ENCODE measurements at regions not wholly inside any gene's neighbourhood (a gene's known extent, or its start where the extent isn't known, plus 50 kb on each side); places are given as distances from the start of the nearest gene placed in this dataset.

DNA sequence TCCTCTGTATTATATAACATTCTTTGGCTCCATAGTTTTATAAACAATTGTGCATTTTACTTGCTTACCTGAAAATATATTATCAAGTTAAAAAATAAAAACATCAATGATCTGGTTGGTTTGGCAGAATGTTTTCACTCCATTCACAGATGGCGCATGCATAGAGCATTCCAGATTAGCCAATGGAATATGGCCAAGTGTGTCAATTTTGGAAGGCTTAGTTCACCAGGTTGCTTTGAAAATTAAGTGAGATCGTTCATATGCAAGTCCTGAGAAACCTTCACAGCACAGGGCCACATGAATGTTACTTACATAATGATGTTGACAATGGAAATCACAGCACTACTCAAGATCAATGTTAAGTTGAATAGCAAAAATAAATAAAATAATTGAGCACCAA is 335.7 kb downstream of the GRB14 start:
- Histone ChIP-seq H3K36me3 (ENCODE audit: control insufficient read depth in 2 of 2, extremely low read depth in 1 of 2, insufficient read depth in 2 of 2, low read length in 2 of 2) (no peaks in the 10 kb centered on the region), H4K20me1 (replicated peaks; ENCODE audit: control insufficient read depth, extremely low read depth, insufficient read depth, low read length) (no peaks in the 10 kb centered on the region), H3K27ac (ENCODE audit: insufficient read depth, low read depth, low read length) (no peak overlapping the region), H3K9me1 (replicated peaks; ENCODE audit: control insufficient read depth, extremely low read depth, insufficient read depth, low read length) (no peaks in the 10 kb centered on the region), H3K9me3 (replicated peaks; ENCODE audit: control insufficient read depth, insufficient read depth, low read length) (no peaks in the 10 kb centered on the region), H3K4me3 (replicated peaks in 1 of 3; ENCODE audit: insufficient read depth in 1 of 3, low read depth in 1 of 3, low read length in 3 of 3) (no peak overlapping the region), H3K27me3 (ENCODE audit: control insufficient read depth in 2 of 2, insufficient read depth in 2 of 2, low read length in 2 of 2) (no peaks in the 10 kb centered on the region), H3K4me2 (ENCODE audit: insufficient read depth, low read length) (no peak overlapping the region), H2AFZ (ENCODE audit: low read depth, low read length) (no peak overlapping the region), H3K79me2 (ENCODE audit: control insufficient read depth, insufficient read depth, low read length) (no peaks in the 10 kb centered on the region), H3K9ac (replicated peaks; ENCODE audit: extremely low read depth, insufficient read depth, low read length) (no peak overlapping the region), H3K4me1 (ENCODE audit: control insufficient read depth, extremely low read depth, insufficient read depth, low read length) (no peaks in the 10 kb centered on the region)
- ChIA-PET CTCF (no interaction called here), POLR2A (no interaction called here)
- intact Hi-C loops (cut with micrococcal nuclease) (no loop called here), dilution Hi-C loops (cut with MboI; ENCODE audit: extremely low pct_ligation_motif_present, low sequenced_read_pairs) (no loop called here)
- TF ChIP-seq JUN (IDR thresholded peaks at IDR 0.05; ENCODE audit: borderline replicate concordance, insufficient read depth, insufficient read length, low read depth) (no peak), POLR2AphosphoS5 (IDR thresholded peaks at IDR 0.05; ENCODE audit: insufficient read depth, low read depth, low read length) (no peak), MYC (IDR thresholded peaks at IDR 0.05; ENCODE audit: low read depth, low read length) (no peak), EZH2 (IDR thresholded peaks at IDR 0.05; ENCODE audit: borderline replicate concordance, low read depth, low read length, severe bottlenecking) (no peak), POLR2A (IDR thresholded peaks at IDR 0.05; ENCODE audit: low read depth, low read length) (no peak), FOS (IDR thresholded peaks at IDR 0.05; ENCODE audit: borderline replicate concordance, insufficient read depth, low read length) (no peak)
- TF ChIP-seq, protein P1, sequence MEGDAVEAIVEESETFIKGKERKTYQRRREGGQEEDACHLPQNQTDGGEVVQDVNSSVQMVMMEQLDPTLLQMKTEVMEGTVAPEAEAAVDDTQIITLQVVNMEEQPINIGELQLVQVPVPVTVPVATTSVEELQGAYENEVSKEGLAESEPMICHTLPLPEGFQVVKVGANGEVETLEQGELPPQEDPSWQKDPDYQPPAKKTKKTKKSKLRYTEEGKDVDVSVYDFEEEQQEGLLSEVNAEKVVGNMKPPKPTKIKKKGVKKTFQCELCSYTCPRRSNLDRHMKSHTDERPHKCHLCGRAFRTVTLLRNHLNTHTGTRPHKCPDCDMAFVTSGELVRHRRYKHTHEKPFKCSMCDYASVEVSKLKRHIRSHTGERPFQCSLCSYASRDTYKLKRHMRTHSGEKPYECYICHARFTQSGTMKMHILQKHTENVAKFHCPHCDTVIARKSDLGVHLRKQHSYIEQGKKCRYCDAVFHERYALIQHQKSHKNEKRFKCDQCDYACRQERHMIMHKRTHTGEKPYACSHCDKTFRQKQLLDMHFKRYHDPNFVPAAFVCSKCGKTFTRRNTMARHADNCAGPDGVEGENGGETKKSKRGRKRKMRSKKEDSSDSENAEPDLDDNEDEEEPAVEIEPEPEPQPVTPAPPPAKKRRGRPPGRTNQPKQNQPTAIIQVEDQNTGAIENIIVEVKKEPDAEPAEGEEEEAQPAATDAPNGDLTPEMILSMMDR (IDR thresholded peaks at IDR 0.05; ENCODE audit: extremely low read depth in 1 of 2, insufficient read depth in 1 of 2, low read depth in 1 of 2, low read length in 2 of 2): no peak
- no peak for FAIRE-seq
- no TSS peak for BruUV-seq (replicated peaks)
- no peak for DNase-seq (ENCODE audit: low read depth, low spot score)

DNA sequence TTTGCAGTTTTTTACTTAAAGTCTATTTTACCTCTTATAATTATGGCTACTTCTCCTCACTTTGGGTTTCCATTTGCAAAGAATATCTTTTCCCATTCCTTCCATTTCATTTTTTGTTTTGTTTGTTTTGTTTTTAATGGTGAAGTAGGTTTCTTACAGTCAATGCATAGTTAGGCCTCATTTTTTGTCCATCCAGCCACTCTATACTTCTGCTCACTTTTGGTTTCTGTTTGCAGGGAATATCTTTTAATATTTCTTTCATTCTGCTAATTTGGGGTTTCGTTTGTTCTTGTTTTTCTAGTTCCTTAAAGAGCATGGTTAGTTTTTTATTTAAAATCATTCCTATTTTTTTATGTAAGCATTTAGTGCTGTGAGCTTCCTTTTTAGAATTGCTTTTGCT is 339.4 kb downstream of the GRB14 start:
- H2AFZ ChIP-seq (ENCODE audit: low read depth, low read length): no peak overlapping the region
- FAIRE-seq: no peak

More for the DNA sequence above, 339.4 kb downstream of the GRB14 start:
- no peaks in the 10 kb centered on the region for H3K9me3 ChIP-seq (replicated peaks; ENCODE audit: control insufficient read depth, insufficient read depth, low read length)
- dilution Hi-C loops (cut with MboI; ENCODE audit: extremely low pct_ligation_motif_present, low sequenced_read_pairs): no loop called here
- no peak overlapping the region for H3K4me2 ChIP-seq (ENCODE audit: insufficient read depth, low read length)
- no peak for TF ChIP-seq MYC (IDR thresholded peaks at IDR 0.05; ENCODE audit: low read depth, low read length)
- no peak for TF ChIP-seq JUN (IDR thresholded peaks at IDR 0.05; ENCODE audit: borderline replicate concordance, insufficient read depth, insufficient read length, low read depth)
- no peak for TF ChIP-seq GATA2 (IDR thresholded peaks at IDR 0.05; ENCODE audit: insufficient read depth, insufficient read length, low read depth, low read length)
- no peak for TF ChIP-seq EZH2 (IDR thresholded peaks at IDR 0.05; ENCODE audit: borderline replicate concordance, low read depth, low read length, severe bottlenecking)
- TF ChIP-seq POLR2AphosphoS5 (IDR thresholded peaks at IDR 0.05; ENCODE audit: insufficient read depth, low read depth, low read length): no peak
- TF ChIP-seq, protein P1 (IDR thresholded peaks at IDR 0.05; ENCODE audit: extremely low read depth in 1 of 2, insufficient read depth in 1 of 2, low read depth in 1 of 2, low read length in 2 of 2): no peak
- TF ChIP-seq, protein P2, sequence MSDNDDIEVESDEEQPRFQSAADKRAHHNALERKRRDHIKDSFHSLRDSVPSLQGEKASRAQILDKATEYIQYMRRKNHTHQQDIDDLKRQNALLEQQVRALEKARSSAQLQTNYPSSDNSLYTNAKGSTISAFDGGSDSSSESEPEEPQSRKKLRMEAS (IDR thresholded peaks at IDR 0.05; ENCODE audit: insufficient read depth, insufficient read length): no peak
- no peaks in the 10 kb centered on the region for H3K4me1 ChIP-seq (ENCODE audit: control insufficient read depth, extremely low read depth, insufficient read depth, low read length)
- H3K27me3 ChIP-seq (ENCODE audit: control insufficient read depth in 2 of 2, insufficient read depth in 2 of 2, low read length in 2 of 2): no peaks in the 10 kb centered on the region
- no TSS peak for BruUV-seq (replicated peaks)
- H3K27ac ChIP-seq (ENCODE audit: insufficient read depth, low read depth, low read length): no peak overlapping the region
- intact Hi-C loops (cut with micrococcal nuclease): no loop called here
- H3K79me2 ChIP-seq (ENCODE audit: control insufficient read depth, insufficient read depth, low read length): no peaks in the 10 kb centered on the region
- no peaks in the 10 kb centered on the region for H3K36me3 ChIP-seq (ENCODE audit: control insufficient read depth in 2 of 2, extremely low read depth in 1 of 2, insufficient read depth in 2 of 2, low read length in 2 of 2)
- H3K9me1 ChIP-seq (replicated peaks; ENCODE audit: control insufficient read depth, extremely low read depth, insufficient read depth, low read length): no peaks in the 10 kb centered on the region
- CTCF ChIA-PET: no interaction called here
- no peak for DNase-seq (ENCODE audit: low read depth, low spot score)
- H3K9ac ChIP-seq (replicated peaks; ENCODE audit: extremely low read depth, insufficient read depth, low read length): no peak overlapping the region
- H4K20me1 ChIP-seq (replicated peaks; ENCODE audit: control insufficient read depth, extremely low read depth, insufficient read depth, low read length): no peaks in the 10 kb centered on the region
- POLR2A ChIA-PET: no interaction called here
- no peak overlapping the region for H3K4me3 ChIP-seq (replicated peaks in 1 of 3; ENCODE audit: insufficient read depth in 1 of 3, low read depth in 1 of 3, low read length in 3 of 3)

Measured in endothelial cell of umbilical vein (primary cell).